ENCODE measurements at regions not wholly inside any gene's neighbourhood (a gene's known extent, or its start where the extent isn't known, plus 50 kb on each side); places are given as distances from the start of the nearest gene placed in this dataset.

GRCh38 chr6:92777146-92777740, 642.1 kb downstream of the EPHA7 start:
- in situ Hi-C loops (cut with MboI; ENCODE audit: low sequenced_read_pairs, unreplicated experiment) = loop anchor here (25.0 kb wide), 1 partner anchor 665 kb away; no protein-coding TSS in a partner anchor
- peak; percentile 36 for TF ChIP-seq CTCF (IDR thresholded peaks at IDR 0.05; ENCODE audit: borderline replicate concordance, control extremely low read depth, extremely low read depth, insufficient read depth, missing control alignments)
- DNase-seq (ENCODE audit: low spot score) = peak; percentile 3

- TF ChIP-seq CTCF (IDR thresholded peaks at IDR 0.05; ENCODE audit: borderline replicate concordance, control extremely low read depth, extremely low read depth, insufficient read depth, missing control alignments) = no peak
- no peak for DNase-seq (ENCODE audit: low spot score)
- in situ Hi-C loops (cut with MboI; ENCODE audit: low sequenced_read_pairs, unreplicated experiment) = no loop called here
Observed at GRCh38 chr6:92770540-92770939, 648.8 kb downstream of the EPHA7 start.

GRCh38 chr6:92767101-92767500, 652.3 kb downstream of the EPHA7 start:
- DNase-seq (ENCODE audit: low spot score) = no peak
- no peak for TF ChIP-seq CTCF (IDR thresholded peaks at IDR 0.05; ENCODE audit: borderline replicate concordance, control extremely low read depth, extremely low read depth, insufficient read depth, missing control alignments)
- in situ Hi-C loops (cut with MboI; ENCODE audit: low sequenced_read_pairs, unreplicated experiment) = no loop called here

- TF ChIP-seq CTCF (IDR thresholded peaks at IDR 0.05; ENCODE audit: borderline replicate concordance, control extremely low read depth, extremely low read depth, insufficient read depth, missing control alignments) = no peak
- in situ Hi-C loops (cut with MboI; ENCODE audit: low sequenced_read_pairs, unreplicated experiment) = no loop called here
- DNase-seq (ENCODE audit: low spot score) = no peak
Observed at GRCh38 chr6:92763680-92764079, 655.7 kb downstream of the EPHA7 start.

- in situ Hi-C loops (cut with MboI; ENCODE audit: low sequenced_read_pairs, unreplicated experiment) = no loop called here
Observed at GRCh38 chr6:92763274-92763584, 656.1 kb downstream of the EPHA7 start.

GRCh38 chr6:92762443-92763273, 656.7 kb downstream of the EPHA7 start:
- no peak for DNase-seq (ENCODE audit: low spot score)
- in situ Hi-C loops (cut with MboI; ENCODE audit: low sequenced_read_pairs, unreplicated experiment) = no loop called here
- TF ChIP-seq CTCF (IDR thresholded peaks at IDR 0.05; ENCODE audit: borderline replicate concordance, control extremely low read depth, extremely low read depth, insufficient read depth, missing control alignments) = no peak

More at GRCh38 chr6:92763274-92763584, 656.1 kb downstream of the EPHA7 start:
- TF ChIP-seq CTCF (IDR thresholded peaks at IDR 0.05; ENCODE audit: borderline replicate concordance, control extremely low read depth, extremely low read depth, insufficient read depth, missing control alignments) = no peak
- no peak for DNase-seq (ENCODE audit: low spot score)

All from GM13976 (cell line).